Posterior cingulate gyrus (tissue), 11 donors: ENCODE measurements at regions not wholly inside any gene's neighbourhood (a gene's known extent, or its start where the extent isn't known, plus 50 kb on each side); places are given as distances from the start of the nearest gene placed in this dataset.
"Not testable (repeated sequence)": the region's sequence is repeated elsewhere in the genome, so short reads cannot be mapped to it uniquely, and the experiment has no call there.

ENCODE experiments used
- DNase-seq, 10 donors: peaks; one replicate each; pipeline versions ENCODE4 v3.0.0 to v3.0.0-alpha.2; 2020 to 2021; ENCODE audit warnings: mixed read lengths in 3 of 10
- intact Hi-C: fragments of 100-400 bp; cut with DNase I; formaldehyde crosslinking; loops from one replicate; pipeline ENCODE4 v1.15.1; 2023

GRCh38 chr21:35516292-35516691 is 467.2 kb upstream of the RUNX1 start:
- intact Hi-C loops, DNase-seq: not testable (repeated sequence)

GRCh38 chr21:35512346-35512745 is 463.2 kb upstream of the RUNX1 start:
- intact Hi-C loops: no loop called here
- no peak for DNase-seq

GRCh38 chr21:35511696-35512162 is 462.6 kb upstream of the RUNX1 start:
- no peak for DNase-seq
- intact Hi-C loops: no loop called here

GRCh38 chr21:35510957-35511695 is 462.0 kb upstream of the RUNX1 start:
- intact Hi-C loops: no loop called here
- no peak for DNase-seq

GRCh38 chr21:35510294-35510693 is 461.2 kb upstream of the RUNX1 start:
- no peak for DNase-seq
- intact Hi-C loops: no loop called here

GRCh38 chr21:35509001-35509704 is 460.1 kb upstream of the RUNX1 start:
- peak in 1 of 10 donors; percentile 26 for DNase-seq
- intact Hi-C loops: no loop called here

- peak in 6 of 10 donors; percentile 14 to 71 (median 20) for DNase-seq
- intact Hi-C loops: no loop called here
Observed at GRCh38 chr21:35508139-35508888, 459.2 kb upstream of the RUNX1 start.

GRCh38 chr21:35507181-35507759 is 458.2 kb upstream of the RUNX1 start:
- intact Hi-C loops: no loop called here
- no peak for DNase-seq

- intact Hi-C loops: no loop called here
Observed at GRCh38 chr21:35506771-35507170, 457.7 kb upstream of the RUNX1 start.

GRCh38 chr21:35506352-35506751 is 457.2 kb upstream of the RUNX1 start:
- no peak for DNase-seq
- intact Hi-C loops: no loop called here

More at GRCh38 chr21:35506771-35507170, 457.7 kb upstream of the RUNX1 start:
- DNase-seq: no peak

GRCh38 chr21:35504951-35505466 is 455.9 kb upstream of the RUNX1 start:
- no peak for DNase-seq
- intact Hi-C loops: no loop called here

GRCh38 chr21:35504277-35504676 is 455.2 kb upstream of the RUNX1 start:
- no peak for DNase-seq
- intact Hi-C loops: no loop called here

GRCh38 chr21:35503671-35504070 is 454.6 kb upstream of the RUNX1 start:
- no peak for DNase-seq
- intact Hi-C loops: no loop called here

- intact Hi-C loops: no loop called here
- no peak for DNase-seq
Observed at GRCh38 chr21:35502821-35503220, 453.7 kb upstream of the RUNX1 start.

- DNase-seq, intact Hi-C loops: not testable (repeated sequence)
Observed at GRCh38 chr21:35497522-35497921, 448.4 kb upstream of the RUNX1 start.

GRCh38 chr21:35491920-35492678 is 443.0 kb upstream of the RUNX1 start:
- intact Hi-C loops: no loop called here
- DNase-seq: no peak

- intact Hi-C loops: no loop called here
- no peak for DNase-seq
Observed at GRCh38 chr21:35491114-35491513, 442.0 kb upstream of the RUNX1 start.

GRCh38 chr21:35489389-35489980 is 440.4 kb upstream of the RUNX1 start:
- no peak for DNase-seq
- intact Hi-C loops: no loop called here

- intact Hi-C loops: no loop called here
- no peak for DNase-seq
Observed at GRCh38 chr21:35488946-35489345, 439.8 kb upstream of the RUNX1 start.
